ENCODE measurements at regions not wholly inside any gene's neighbourhood (a gene's known extent, or its start where the extent isn't known, plus 50 kb on each side); places are given as distances from the start of the nearest gene placed in this dataset.

- no peak for TF ChIP-seq EZH2 (IDR thresholded peaks at IDR 0.05; ENCODE audit: insufficient read depth, poor library complexity, severe bottlenecking)
- no peak for TF ChIP-seq EZH2phosphoT487 (IDR thresholded peaks at IDR 0.05; ENCODE audit: insufficient read depth, low read depth)
- H3F3A ChIP-seq (ENCODE audit: insufficient read depth), result peaks cover 23% of the 10 kb centered on the region
- no peak overlapping the region for H2AFZ ChIP-seq
Observed at GRCh38 chr2:7861910-7862702, 819.8 kb upstream of the ID2 start.

GRCh38 chr2:7866104-7866503, 815.8 kb upstream of the ID2 start:
- no peaks in the 10 kb centered on the region; the same call in none of the 2 replicates for H3K4me1 ChIP-seq (ENCODE audit: insufficient read depth)
- H2AFZ ChIP-seq, result no peak overlapping the region
- no peaks in the 10 kb centered on the region for H3K27me3 ChIP-seq (replicated peaks; ENCODE audit: insufficient read depth)
- H3K36me3 ChIP-seq (ENCODE audit: low read depth), result no peaks in the 10 kb centered on the region
- WGBS, 2 experiments (ENCODE audit: low coverage in 1 of 2, low lambda C conversion rate in 2 of 2, missing lambda C conversion rate in 2 of 2), result 82 to 87% methylated on average over 3 of the region's 3 CpGs
- DNase-seq, result no peak
- no peaks in the 10 kb centered on the region for H4K20me1 ChIP-seq (ENCODE audit: insufficient read depth)
- no peak overlapping the region for H3K4me2 ChIP-seq (ENCODE audit: unreplicated experiment)
- peaks cover 7% of the 10 kb centered on the region; the same call in 1 of the 2 replicates for H3F3A ChIP-seq (ENCODE audit: insufficient read depth)
- no peak overlapping the region for H3K27ac ChIP-seq
- H3K9me3 ChIP-seq (ENCODE audit: low read depth), result no peaks in the 10 kb centered on the region
- no peaks in the 10 kb centered on the region for H3K79me2 ChIP-seq (ENCODE audit: insufficient read depth)
- no peak overlapping the region for H3K4me3 ChIP-seq
- no peak for TF ChIP-seq EZH2phosphoT487 (IDR thresholded peaks at IDR 0.05; ENCODE audit: insufficient read depth, low read depth)
- in situ Hi-C loops (cut with MboI), result no loop called here
- H3K9ac ChIP-seq, result no peak overlapping the region
- no peaks in the 10 kb centered on the region for H3K9me2 ChIP-seq (ENCODE audit: insufficient read depth)

More at GRCh38 chr2:7861910-7862702, 819.8 kb upstream of the ID2 start:
- Histone ChIP-seq H3K4me3 (no peak overlapping the region), H3K9me2 (ENCODE audit: insufficient read depth) (no peaks in the 10 kb centered on the region), H3K36me3 (ENCODE audit: low read depth) (no peaks in the 10 kb centered on the region), H3K4me2 (ENCODE audit: unreplicated experiment) (no peak overlapping the region), H3K4me1 (ENCODE audit: insufficient read depth) (peaks cover 19% of the 10 kb centered on the region), H3K27ac (no peak overlapping the region), H3K9me3 (ENCODE audit: low read depth) (no peaks in the 10 kb centered on the region), H4K20me1 (ENCODE audit: insufficient read depth) (no peaks in the 10 kb centered on the region), H3K9ac (no peak overlapping the region), H3K27me3 (replicated peaks; ENCODE audit: insufficient read depth) (no peaks in the 10 kb centered on the region), H3K79me2 (ENCODE audit: insufficient read depth) (no peaks in the 10 kb centered on the region)
- DNase-seq, result no peak
- in situ Hi-C loops (cut with MboI), result no loop called here
- 79 to 81% methylated on average over 8 of the region's 8 CpGs for WGBS, 2 experiments (ENCODE audit: low coverage in 1 of 2, low lambda C conversion rate in 2 of 2, missing lambda C conversion rate in 2 of 2)

- Histone ChIP-seq H3K36me3 (ENCODE audit: low read depth) (no peaks in the 10 kb centered on the region), H3K9me3 (ENCODE audit: low read depth) (no peaks in the 10 kb centered on the region), H3K4me2 (ENCODE audit: unreplicated experiment) (no peak overlapping the region), H3K4me1 (ENCODE audit: insufficient read depth) (no peaks in the 10 kb centered on the region; the same call in none of the 2 replicates), H2AFZ (no peak overlapping the region), H3K9me2 (ENCODE audit: insufficient read depth) (no peaks in the 10 kb centered on the region), H3F3A (ENCODE audit: insufficient read depth) (peaks cover 7% of the 10 kb centered on the region; the same call in 1 of the 2 replicates), H3K79me2 (ENCODE audit: insufficient read depth) (no peaks in the 10 kb centered on the region), H3K4me3 (no peak overlapping the region), H3K27me3 (replicated peaks; ENCODE audit: insufficient read depth) (no peaks in the 10 kb centered on the region), H4K20me1 (ENCODE audit: insufficient read depth) (no peaks in the 10 kb centered on the region), H3K9ac (no peak overlapping the region), H3K27ac (no peak overlapping the region)
- no peak for DNase-seq
- in situ Hi-C loops (cut with MboI), result no loop called here
- WGBS, 2 experiments (ENCODE audit: low coverage in 1 of 2, low lambda C conversion rate in 2 of 2, missing lambda C conversion rate in 2 of 2), result 78 to 86% methylated on average over 2 of the region's 2 CpGs
- TF ChIP-seq EZH2 (IDR thresholded peaks at IDR 0.05; ENCODE audit: insufficient read depth, poor library complexity, severe bottlenecking) (no peak), EZH2phosphoT487 (IDR thresholded peaks at IDR 0.05; ENCODE audit: insufficient read depth, low read depth) (no peak)
Observed at GRCh38 chr2:7866825-7867224, 815.0 kb upstream of the ID2 start.

- TF ChIP-seq EZH2phosphoT487 (IDR thresholded peaks at IDR 0.05; ENCODE audit: insufficient read depth, low read depth) (no peak), EZH2 (IDR thresholded peaks at IDR 0.05; ENCODE audit: insufficient read depth, poor library complexity, severe bottlenecking) (no peak)
- H3K4me3 ChIP-seq, result no peak overlapping the region
- no peaks in the 10 kb centered on the region; the same call in none of the 2 replicates for H3K4me1 ChIP-seq (ENCODE audit: insufficient read depth)
- peaks cover 7% of the 10 kb centered on the region; the same call in 1 of the 2 replicates for H3F3A ChIP-seq (ENCODE audit: insufficient read depth)
- H3K27ac ChIP-seq, result no peak overlapping the region
- no peaks in the 10 kb centered on the region for H3K27me3 ChIP-seq (replicated peaks; ENCODE audit: insufficient read depth)
- 74 to 81% methylated on average over 2 of the region's 2 CpGs for WGBS, 2 experiments (ENCODE audit: low coverage in 1 of 2, low lambda C conversion rate in 2 of 2, missing lambda C conversion rate in 2 of 2)
- no peak for DNase-seq
- no peaks in the 10 kb centered on the region for H4K20me1 ChIP-seq (ENCODE audit: insufficient read depth)
- H3K79me2 ChIP-seq (ENCODE audit: insufficient read depth), result no peaks in the 10 kb centered on the region
- H3K9me3 ChIP-seq (ENCODE audit: low read depth), result no peaks in the 10 kb centered on the region
- in situ Hi-C loops (cut with MboI), result no loop called here
- H2AFZ ChIP-seq, result no peak overlapping the region
- H3K36me3 ChIP-seq (ENCODE audit: low read depth), result no peaks in the 10 kb centered on the region
- H3K4me2 ChIP-seq (ENCODE audit: unreplicated experiment), result no peak overlapping the region
- H3K9me2 ChIP-seq (ENCODE audit: insufficient read depth), result no peaks in the 10 kb centered on the region
- no peak overlapping the region for H3K9ac ChIP-seq
Observed at GRCh38 chr2:7867867-7868266, 814.0 kb upstream of the ID2 start.

Data from GM23248 (cell line).